AG04450 (cell line): ENCODE measurements at regions not wholly inside any gene's neighbourhood (a gene's known extent, or its start where the extent isn't known, plus 50 kb on each side); places are given as distances from the start of the nearest gene placed in this dataset.

Source experiments
- CTCF ChIA-PET: fragments of 300-600, 350-600 bp; formaldehyde crosslinking; extraction: SDS; loops from one replicate; lab custom pipeline; 2022; ENCODE audit warnings: antibody characterized with exemption, inconsistent platforms; lab: Charles Lee
- POLR2A ChIA-PET: fragments of 350-600 bp; formaldehyde crosslinking; extraction: SDS; loops from one replicate; lab custom pipeline; 2021; ENCODE audit warnings: antibody characterized with exemption, inconsistent platforms; lab: Yijun Ruan, JAX
- DNase-seq: peaks from one replicate; pipeline ENCODE4 v3.0.0-alpha.2; 2011; ENCODE audit warnings: low read depth, low spot score
- H3K27ac ChIP-seq: one replicate; pipeline ENCODE4 v1.5.1; 2012; ENCODE audit warnings: low read depth, low read length, control low read depth
- H3K27me3 ChIP-seq: one replicate; pipeline ENCODE4 v1.6.0; 2012; ENCODE audit warnings: low read length; ENCODE audit not compliant: control insufficient read depth, insufficient read depth
- H3K4me3 ChIP-seq: 2 replicates; pipeline ENCODE4 v1.5.1; 2011; ENCODE audit warnings: mild to moderate bottlenecking, low read depth, low read length, control low read depth
- H3K9me3 ChIP-seq: 2 replicates; pipeline ENCODE4 v1.5.1; 2012; ENCODE audit warnings: low read length; ENCODE audit not compliant: control insufficient read depth, insufficient read depth
- CTCF ChIP-seq: IDR thresholded peaks from 2 replicates; pipeline ENCODE4 v1.5.1; 2011; ENCODE audit warnings: low read depth, low read length, control low read depth, inconsistent platforms

- TF ChIP-seq CTCF, result no peak
- H3K9me3 ChIP-seq, result peaks cover 49% of the 10 kb centered on the region
- no peak for DNase-seq
- H3K27ac ChIP-seq, result no peak overlapping the region
- no peak overlapping the region for H3K4me3 ChIP-seq
- CTCF ChIA-PET, result no interaction called here
- H3K27me3 ChIP-seq, result no peaks in the 10 kb centered on the region
- POLR2A ChIA-PET, result no interaction called here
These were observed 266.0 kb upstream of the B3GAT1 start for GRCh38 chr11:134677891-134678551.

- Histone ChIP-seq H3K27ac (no peak overlapping the region), H3K27me3 (no peaks in the 10 kb centered on the region), H3K4me3 (no peak overlapping the region), H3K9me3 (peaks cover 45% of the 10 kb centered on the region)
- no peak for TF ChIP-seq CTCF
- no peak for DNase-seq
- ChIA-PET CTCF (no interaction called here), POLR2A (no interaction called here)
These were observed 265.4 kb upstream of the B3GAT1 start for GRCh38 chr11:134677397-134677822.

GRCh38 chr11:134676516-134677287 lies 264.7 kb upstream of the B3GAT1 start:
- Histone ChIP-seq H3K4me3 (no peak overlapping the region), H3K27me3 (no peaks in the 10 kb centered on the region), H3K9me3 (peaks cover 42% of the 10 kb centered on the region), H3K27ac (no peak overlapping the region)
- ChIA-PET CTCF (no interaction called here), POLR2A (no interaction called here)
- no peak for DNase-seq
- no peak for TF ChIP-seq CTCF

GRCh38 chr11:134675983-134676382 lies 263.9 kb upstream of the B3GAT1 start:
- ChIA-PET POLR2A (no interaction called here), CTCF (no interaction called here)
- no peak for DNase-seq
- H3K4me3 ChIP-seq, result no peak overlapping the region
- H3K27me3 ChIP-seq, result no peaks in the 10 kb centered on the region
- H3K27ac ChIP-seq, result no peak overlapping the region
- no peak for TF ChIP-seq CTCF
- peaks cover 47% of the 10 kb centered on the region for H3K9me3 ChIP-seq

- no peak overlapping the region for H3K27ac ChIP-seq
- no peak overlapping the region for H3K4me3 ChIP-seq
- CTCF ChIA-PET, result no interaction called here
- TF ChIP-seq CTCF, result no peak
- POLR2A ChIA-PET, result no interaction called here
- no peaks in the 10 kb centered on the region for H3K27me3 ChIP-seq
- H3K9me3 ChIP-seq, result peaks cover 57% of the 10 kb centered on the region
- no peak for DNase-seq
These were observed 262.9 kb upstream of the B3GAT1 start for GRCh38 chr11:134674974-134675373.
